Ishikawa (cell line): ENCODE measurements at regions not wholly inside any gene's neighbourhood (a gene's known extent, or its start where the extent isn't known, plus 50 kb on each side); places are given as distances from the start of the nearest gene placed in this dataset.

Source experiments
- CEBPB ChIP-seq: IDR thresholded peaks from 2 replicates; pipeline ENCODE4 v1.6.1; 2012
- CREB1 ChIP-seq: IDR thresholded peaks from 2 replicates; pipeline ENCODE4 v1.6.1; 2012; ENCODE audit warnings: low read depth
- EP300 ChIP-seq: IDR thresholded peaks from 2 replicates; pipeline ENCODE4 v1.6.1; 2012; ENCODE audit warnings: borderline replicate concordance
- NFIC ChIP-seq: IDR thresholded peaks from 2 replicates; pipeline ENCODE4 v1.6.1; 2012
- RAD21 ChIP-seq: IDR thresholded peaks from 2 replicates; pipeline ENCODE4 v1.6.1; 2012; ENCODE audit warnings: low read depth
- TAF1 ChIP-seq: IDR thresholded peaks from 2 replicates; pipeline ENCODE4 v1.6.1; 2012; ENCODE audit warnings: low read depth, mild to moderate bottlenecking
- TCF12 ChIP-seq: IDR thresholded peaks from 2 replicates; pipeline ENCODE4 v1.6.1; 2012; ENCODE audit warnings: low read depth
- TEAD4 ChIP-seq: IDR thresholded peaks from 2 replicates; pipeline ENCODE4 v1.6.1; 2012
- YY1 ChIP-seq: IDR thresholded peaks from 2 replicates; pipeline ENCODE4 v1.6.1; 2012; ENCODE audit warnings: low read depth
- ZBTB7A ChIP-seq: IDR thresholded peaks from 2 replicates; pipeline ENCODE4 v1.6.1; 2012; ENCODE audit warnings: low read depth
- TF ChIP-seq, protein P1 (sequence below): IDR thresholded peaks from 2 replicates; pipeline ENCODE4 v1.6.1; 2012
- TF ChIP-seq, protein P2 (sequence below): IDR thresholded peaks from 2 replicates; pipeline ENCODE4 v1.6.1; 2012; ENCODE audit warnings: low read depth, mild to moderate bottlenecking
- TF ChIP-seq, protein P3 (sequence below): IDR thresholded peaks from 2 replicates; pipeline ENCODE4 v1.6.1; 2012

DNA sequence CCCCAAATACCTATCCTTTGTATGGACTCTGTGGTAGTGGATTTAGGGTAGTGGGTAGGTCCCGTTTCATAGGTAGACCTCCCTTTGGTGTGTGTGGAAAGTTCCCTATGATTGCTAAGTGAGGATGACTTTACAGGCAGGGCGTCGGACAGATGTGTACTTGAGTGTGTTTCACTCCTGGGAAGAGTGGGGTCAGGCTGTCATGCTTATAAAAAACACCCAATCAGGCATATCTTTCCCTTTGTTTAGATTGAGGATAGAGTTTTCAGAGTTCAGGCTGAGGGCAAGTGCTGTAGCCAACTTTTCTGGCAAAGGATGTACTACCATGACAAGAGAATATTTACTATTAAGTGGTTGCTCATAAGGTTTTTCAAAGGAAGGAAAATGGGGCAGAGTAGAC is 242.0 kb downstream of the YTHDC2 start:
- TF ChIP-seq YY1 = no peak
- no peak for TF ChIP-seq TEAD4
- TF ChIP-seq RAD21 = no peak
- TF ChIP-seq, protein P1, sequence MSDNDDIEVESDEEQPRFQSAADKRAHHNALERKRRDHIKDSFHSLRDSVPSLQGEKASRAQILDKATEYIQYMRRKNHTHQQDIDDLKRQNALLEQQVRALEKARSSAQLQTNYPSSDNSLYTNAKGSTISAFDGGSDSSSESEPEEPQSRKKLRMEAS = no peak
- no peak for TF ChIP-seq TAF1
- TF ChIP-seq ZBTB7A = no peak
- TF ChIP-seq EP300 = no peak
- no peak for TF ChIP-seq CEBPB
- no peak for TF ChIP-seq CREB1
- TF ChIP-seq, protein P2, sequence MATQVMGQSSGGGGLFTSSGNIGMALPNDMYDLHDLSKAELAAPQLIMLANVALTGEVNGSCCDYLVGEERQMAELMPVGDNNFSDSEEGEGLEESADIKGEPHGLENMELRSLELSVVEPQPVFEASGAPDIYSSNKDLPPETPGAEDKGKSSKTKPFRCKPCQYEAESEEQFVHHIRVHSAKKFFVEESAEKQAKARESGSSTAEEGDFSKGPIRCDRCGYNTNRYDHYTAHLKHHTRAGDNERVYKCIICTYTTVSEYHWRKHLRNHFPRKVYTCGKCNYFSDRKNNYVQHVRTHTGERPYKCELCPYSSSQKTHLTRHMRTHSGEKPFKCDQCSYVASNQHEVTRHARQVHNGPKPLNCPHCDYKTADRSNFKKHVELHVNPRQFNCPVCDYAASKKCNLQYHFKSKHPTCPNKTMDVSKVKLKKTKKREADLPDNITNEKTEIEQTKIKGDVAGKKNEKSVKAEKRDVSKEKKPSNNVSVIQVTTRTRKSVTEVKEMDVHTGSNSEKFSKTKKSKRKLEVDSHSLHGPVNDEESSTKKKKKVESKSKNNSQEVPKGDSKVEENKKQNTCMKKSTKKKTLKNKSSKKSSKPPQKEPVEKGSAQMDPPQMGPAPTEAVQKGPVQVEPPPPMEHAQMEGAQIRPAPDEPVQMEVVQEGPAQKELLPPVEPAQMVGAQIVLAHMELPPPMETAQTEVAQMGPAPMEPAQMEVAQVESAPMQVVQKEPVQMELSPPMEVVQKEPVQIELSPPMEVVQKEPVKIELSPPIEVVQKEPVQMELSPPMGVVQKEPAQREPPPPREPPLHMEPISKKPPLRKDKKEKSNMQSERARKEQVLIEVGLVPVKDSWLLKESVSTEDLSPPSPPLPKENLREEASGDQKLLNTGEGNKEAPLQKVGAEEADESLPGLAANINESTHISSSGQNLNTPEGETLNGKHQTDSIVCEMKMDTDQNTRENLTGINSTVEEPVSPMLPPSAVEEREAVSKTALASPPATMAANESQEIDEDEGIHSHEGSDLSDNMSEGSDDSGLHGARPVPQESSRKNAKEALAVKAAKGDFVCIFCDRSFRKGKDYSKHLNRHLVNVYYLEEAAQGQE = no peak
- no peak for TF ChIP-seq NFIC
- no peak for TF ChIP-seq TCF12
- TF ChIP-seq, protein P3, sequence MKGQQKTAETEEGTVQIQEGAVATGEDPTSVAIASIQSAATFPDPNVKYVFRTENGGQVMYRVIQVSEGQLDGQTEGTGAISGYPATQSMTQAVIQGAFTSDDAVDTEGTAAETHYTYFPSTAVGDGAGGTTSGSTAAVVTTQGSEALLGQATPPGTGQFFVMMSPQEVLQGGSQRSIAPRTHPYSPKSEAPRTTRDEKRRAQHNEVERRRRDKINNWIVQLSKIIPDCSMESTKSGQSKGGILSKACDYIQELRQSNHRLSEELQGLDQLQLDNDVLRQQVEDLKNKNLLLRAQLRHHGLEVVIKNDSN = no peak
